ENCODE measurements at regions not wholly inside any gene's neighbourhood (a gene's known extent, or its start where the extent isn't known, plus 50 kb on each side); places are given as distances from the start of the nearest gene placed in this dataset.

- TF ChIP-seq, protein P1, sequence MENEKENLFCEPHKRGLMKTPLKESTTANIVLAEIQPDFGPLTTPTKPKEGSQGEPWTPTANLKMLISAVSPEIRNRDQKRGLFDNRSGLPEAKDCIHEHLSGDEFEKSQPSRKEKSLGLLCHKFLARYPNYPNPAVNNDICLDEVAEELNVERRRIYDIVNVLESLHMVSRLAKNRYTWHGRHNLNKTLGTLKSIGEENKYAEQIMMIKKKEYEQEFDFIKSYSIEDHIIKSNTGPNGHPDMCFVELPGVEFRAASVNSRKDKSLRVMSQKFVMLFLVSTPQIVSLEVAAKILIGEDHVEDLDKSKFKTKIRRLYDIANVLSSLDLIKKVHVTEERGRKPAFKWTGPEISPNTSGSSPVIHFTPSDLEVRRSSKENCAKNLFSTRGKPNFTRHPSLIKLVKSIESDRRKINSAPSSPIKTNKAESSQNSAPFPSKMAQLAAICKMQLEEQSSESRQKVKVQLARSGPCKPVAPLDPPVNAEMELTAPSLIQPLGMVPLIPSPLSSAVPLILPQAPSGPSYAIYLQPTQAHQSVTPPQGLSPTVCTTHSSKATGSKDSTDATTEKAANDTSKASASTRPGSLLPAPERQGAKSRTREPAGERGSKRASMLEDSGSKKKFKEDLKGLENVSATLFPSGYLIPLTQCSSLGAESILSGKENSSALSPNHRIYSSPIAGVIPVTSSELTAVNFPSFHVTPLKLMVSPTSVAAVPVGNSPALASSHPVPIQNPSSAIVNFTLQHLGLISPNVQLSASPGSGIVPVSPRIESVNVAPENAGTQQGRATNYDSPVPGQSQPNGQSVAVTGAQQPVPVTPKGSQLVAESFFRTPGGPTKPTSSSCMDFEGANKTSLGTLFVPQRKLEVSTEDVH (IDR thresholded peaks at IDR 0.05; ENCODE audit: low read depth, partially characterized antibody): no peak
- TF ChIP-seq EZH2 (IDR thresholded peaks at IDR 0.05; ENCODE audit: borderline replicate concordance, low read depth, low read length): no peak
- no peak for TF ChIP-seq PHF8 (IDR thresholded peaks at IDR 0.05; ENCODE audit: borderline replicate concordance, low read length)
- no peak for TF ChIP-seq POLR2H (tag; IDR thresholded peaks at IDR 0.05; ENCODE audit: low read depth)
- no peak for TF ChIP-seq RFX1 (IDR thresholded peaks at IDR 0.05)
- no peak for TF ChIP-seq ZNF583 (CRISPR knock-in tag; IDR thresholded peaks at IDR 0.05)
Measured at GRCh38 chr1:39116860-39117728, 87.4 kb upstream of the MACF1 start (continued).

- BruUV-seq (replicated peaks): no TSS peak
- no peak overlapping the region for H3K27ac ChIP-seq (ENCODE audit: extremely low read depth, low read depth, low read length)
- no peaks in the 10 kb centered on the region for H3K9me3 ChIP-seq (replicated peaks; ENCODE audit: control insufficient read depth, insufficient read depth, low read depth, low read length)
- H4K20me1 ChIP-seq (replicated peaks; ENCODE audit: control insufficient read depth, insufficient read depth, low read length): 0 out of 2 replicates have a peak, but pooled peaks cover 3% of the 10 kb centered on the region
- TF ChIP-seq ZSCAN32 (CRISPR knock-in tag; IDR thresholded peaks at IDR 0.05): no peak
- 0 out of 4 replicates have a peak, but pooled peaks of 1 of the 2 experiments have one; percentile 6 for TF ChIP-seq NRF1 (conservative IDR thresholded peaks at IDR 0.05 in 1 of 2, IDR thresholded peaks at IDR 0.05 in 1 of 2)
- no peak for FAIRE-seq
- DNase-seq (ENCODE audit: extremely low read depth in 1 of 4, low spot score in 3 of 4): no peak
- H3K9me1 ChIP-seq (ENCODE audit: control insufficient read depth, insufficient read depth, low read length): no peaks in the 10 kb centered on the region
- H3K4me1 ChIP-seq (replicated peaks in 1 of 2; ENCODE audit: control insufficient read depth in 2 of 2, insufficient read depth in 2 of 2, low read length in 2 of 2): peaks cover 26 to 42% of the 10 kb centered on the region in 2 experiments
- peak; percentile 27; the same call in 2 of the 3 replicates for ATAC-seq
- in situ Hi-C loops (cut with MboI) (no loop called here), intact Hi-C loops (cut with micrococcal nuclease) (no loop called here)
- ChIA-PET POLR2A (interaction anchor here (1.3 to 2.0 kb wide), 5 partner anchors 9 to 15 kb away, joined by 4 to 10 read pairs (median 8); no protein-coding TSS in a partner anchor), CTCF (ENCODE audit: low intra/inter-chr PET ratio) (no interaction called here)
- H3K27me3 ChIP-seq (ENCODE audit: control insufficient read depth in 2 of 2, insufficient read depth in 2 of 2, low read length in 2 of 2): no peaks in the 10 kb centered on the region
- peak overlapping the region; percentile 64; the same call in 1 of the 2 replicates for H3K4me2 ChIP-seq (ENCODE audit: insufficient read depth, low read length)
- H3K36me3 ChIP-seq (ENCODE audit: control insufficient read depth, insufficient read depth, low read length): no peaks in the 10 kb centered on the region
- WGBS (ENCODE audit: insufficient coverage, low coverage, missing lambda C conversion rate): 18% methylated on average over 1 of the region's 1 CpG
- no peak overlapping the region for H2AFZ ChIP-seq (ENCODE audit: low read depth, low read length)
- H3K9ac ChIP-seq (ENCODE audit: insufficient read depth in 1 of 2, low read depth in 2 of 2, low read length in 2 of 2): peak overlapping the region in 1 of 2 experiments; percentile 51; a peak in 1 of 4 replicates
- H3K79me2 ChIP-seq (ENCODE audit: control insufficient read depth, insufficient read depth, low read length): peaks cover 35% of the 10 kb centered on the region
- H3K4me3 ChIP-seq: no peak overlapping the region
Measured at GRCh38 chr1:39117899-39118450, 86.5 kb upstream of the MACF1 start.
